Pulmonary artery endothelial cell (primary cell): ENCODE measurements at regions not wholly inside any gene's neighbourhood (a gene's known extent, or its start where the extent isn't known, plus 50 kb on each side); places are given as distances from the start of the nearest gene placed in this dataset.

Experiments used
- DNase-seq: peaks from one replicate; pipeline ENCODE4 v3.0.0-alpha.2; 2011; ENCODE audit warnings: low read depth, low spot score

- no peak for DNase-seq
These were observed 295.8 kb downstream of the GABRB3 start for GRCh38 chr15:26477044-26477443.

GRCh38 chr15:26475554-26475953 is 297.3 kb downstream of the GABRB3 start:
- DNase-seq, result no peak

GRCh38 chr15:26472661-26473060 is 300.2 kb downstream of the GABRB3 start:
- no peak for DNase-seq

DNA sequence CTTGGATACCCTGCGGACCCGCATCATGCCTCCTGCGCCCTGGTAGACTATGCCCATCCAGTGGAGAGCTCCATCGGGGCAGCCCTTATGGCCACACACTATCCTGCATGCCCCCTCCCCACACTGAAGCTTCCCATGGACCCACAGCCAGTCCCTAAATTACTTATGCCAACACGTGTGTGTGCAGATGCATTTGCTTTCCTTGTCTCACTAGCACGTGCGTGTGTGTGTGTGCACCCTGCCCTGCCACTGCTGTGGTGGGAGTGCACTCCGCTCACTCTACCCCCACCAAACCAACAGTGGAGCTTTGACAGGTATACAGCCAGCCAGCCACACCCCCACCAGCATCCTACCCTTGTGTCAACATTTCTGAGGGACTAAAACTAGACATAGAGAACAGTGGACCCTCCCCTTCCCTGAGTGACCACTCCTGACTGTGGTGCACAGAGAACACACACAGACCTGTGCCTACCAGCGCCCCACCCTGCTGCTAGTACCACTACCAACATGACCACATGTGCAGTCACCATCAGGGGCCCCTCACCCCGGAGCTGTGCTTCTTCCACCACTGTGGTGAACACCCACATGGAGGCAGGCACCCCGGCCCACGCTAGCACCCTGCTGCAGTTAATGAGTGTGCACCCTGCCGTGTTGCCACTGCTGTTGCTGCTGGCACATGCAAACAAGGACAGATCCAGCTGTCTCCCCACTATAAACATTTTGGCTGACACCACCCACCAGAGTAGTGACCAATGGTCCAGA is 310.8 kb downstream of the GABRB3 start:
- no peak for DNase-seq

GRCh38 chr15:26460165-26460564 is 312.7 kb downstream of the GABRB3 start:
- DNase-seq, result no peak

DNA sequence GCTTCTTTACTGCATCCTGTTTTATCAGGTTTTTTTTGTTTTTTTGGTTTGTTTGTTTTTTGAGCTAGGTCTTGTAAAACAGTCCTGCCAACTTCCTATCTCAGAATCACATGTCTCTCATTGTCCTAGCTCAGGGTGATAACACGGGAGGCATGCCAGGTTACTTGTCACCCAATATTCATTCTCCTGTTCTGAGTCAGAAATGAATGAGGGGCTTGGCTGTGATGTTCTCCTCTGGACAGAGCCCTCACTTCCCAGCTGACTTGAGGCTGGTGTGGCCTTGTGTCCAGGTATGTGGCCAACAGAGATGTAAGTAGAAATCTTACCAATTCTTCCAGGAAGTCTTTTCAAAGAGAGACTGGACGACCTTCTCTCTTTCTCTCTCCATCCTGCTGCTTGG is 317.0 kb downstream of the GABRB3 start:
- no peak for DNase-seq

DNA sequence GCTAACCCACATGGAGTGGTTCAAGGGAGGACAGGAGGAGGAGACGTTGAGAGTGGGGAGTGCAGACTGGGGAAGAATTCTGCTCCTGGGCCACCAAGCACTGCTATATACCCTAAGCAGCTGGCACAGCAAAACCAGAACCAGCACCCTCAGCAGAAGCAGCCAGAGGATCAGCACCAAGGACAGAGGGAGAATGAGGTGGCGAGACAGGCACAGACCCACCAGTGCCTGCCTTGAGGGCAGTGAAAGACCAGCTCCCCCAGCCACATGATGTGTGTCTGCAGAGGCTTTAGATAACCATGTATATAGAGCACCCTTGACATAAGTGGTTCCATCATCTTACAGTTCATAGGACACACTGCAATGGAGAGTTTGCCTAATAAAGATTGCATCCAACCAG is 319.0 kb downstream of the GABRB3 start:
- DNase-seq, result no peak

DNA sequence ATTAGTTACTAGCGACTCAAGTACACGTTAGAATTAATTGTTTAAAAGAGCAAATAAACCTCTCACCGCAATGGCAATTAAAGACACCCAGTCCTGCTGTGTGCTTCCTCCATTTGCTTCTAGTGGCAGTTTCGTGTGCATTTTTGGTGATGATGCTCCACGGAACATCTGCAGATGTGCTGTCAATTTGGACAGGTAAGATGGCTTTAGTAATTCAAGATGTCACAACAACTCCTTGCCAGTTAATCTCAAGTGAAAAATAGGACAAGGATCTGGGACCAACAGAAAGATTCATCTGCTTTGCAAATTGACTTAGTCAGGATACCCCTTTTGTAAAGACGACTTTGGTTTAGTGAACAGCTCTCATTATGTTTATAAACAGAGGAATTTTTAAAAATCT is 320.9 kb downstream of the GABRB3 start:
- DNase-seq, result no peak

- no peak for DNase-seq
These were observed 323.6 kb downstream of the GABRB3 start for GRCh38 chr15:26449291-26449690.

- DNase-seq, result no peak
These were observed 329.5 kb downstream of the GABRB3 start for GRCh38 chr15:26443321-26443720.

DNA sequence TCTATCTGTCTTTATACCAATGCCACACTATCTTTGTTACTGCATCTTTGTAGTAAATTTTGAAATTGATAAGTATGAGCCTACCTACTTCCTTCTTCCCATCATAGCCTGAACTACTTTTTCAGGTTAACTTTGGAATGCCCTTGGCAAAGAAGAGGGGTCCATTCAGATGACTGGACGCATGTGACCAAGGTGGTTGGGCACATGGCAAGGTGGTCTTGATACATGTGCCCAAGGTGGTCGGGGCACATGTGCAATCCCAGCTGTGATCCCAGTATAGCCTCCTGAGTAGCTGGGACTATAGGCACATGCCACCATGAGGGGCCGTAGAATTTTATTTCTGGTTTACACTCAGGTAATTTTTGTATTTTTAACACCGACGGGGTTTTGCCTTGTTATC is 330.2 kb downstream of the GABRB3 start:
- no peak for DNase-seq

DNA sequence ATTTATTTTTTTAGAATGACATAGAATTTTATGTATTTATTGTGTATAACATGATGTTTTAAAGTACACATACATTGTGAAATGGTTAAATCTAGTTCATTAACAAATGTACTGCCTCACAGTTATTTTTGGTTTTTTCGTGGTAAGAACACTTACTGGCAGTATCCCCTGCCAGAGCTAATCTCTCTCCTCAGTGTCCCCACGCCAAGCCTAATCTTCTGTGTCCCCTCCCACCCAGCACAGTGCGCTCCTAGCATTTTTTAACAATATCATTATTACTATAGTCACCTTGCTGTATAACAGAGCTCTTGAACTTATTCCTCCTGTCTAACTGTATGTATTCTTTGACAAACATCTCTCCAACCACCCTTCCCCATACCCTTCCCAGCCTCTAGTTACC is 333.2 kb downstream of the GABRB3 start:
- no peak for DNase-seq

DNA sequence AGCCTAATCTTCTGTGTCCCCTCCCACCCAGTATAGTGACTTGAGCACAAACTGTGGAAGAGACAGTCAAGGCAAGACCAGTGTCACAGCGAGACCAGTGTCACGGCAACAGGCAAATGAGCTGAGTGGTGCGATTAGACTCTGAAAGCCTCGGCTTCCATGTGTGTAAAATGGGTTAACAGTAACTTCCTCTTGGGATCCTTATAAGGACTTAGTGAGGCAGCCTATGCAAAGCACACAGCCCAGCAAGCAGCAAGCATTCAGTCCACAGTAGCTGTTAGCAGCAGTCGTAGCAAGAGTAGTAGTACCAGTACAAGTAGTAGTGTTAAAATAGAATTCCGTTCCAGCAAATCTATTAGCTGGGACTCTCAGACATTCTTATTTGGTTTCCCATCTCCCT is 334.1 kb downstream of the GABRB3 start:
- DNase-seq, result no peak

GRCh38 chr15:26438316-26438715 is 334.6 kb downstream of the GABRB3 start:
- no peak for DNase-seq

GRCh38 chr15:26433818-26434217 is 339.0 kb downstream of the GABRB3 start:
- DNase-seq, result no peak

DNA sequence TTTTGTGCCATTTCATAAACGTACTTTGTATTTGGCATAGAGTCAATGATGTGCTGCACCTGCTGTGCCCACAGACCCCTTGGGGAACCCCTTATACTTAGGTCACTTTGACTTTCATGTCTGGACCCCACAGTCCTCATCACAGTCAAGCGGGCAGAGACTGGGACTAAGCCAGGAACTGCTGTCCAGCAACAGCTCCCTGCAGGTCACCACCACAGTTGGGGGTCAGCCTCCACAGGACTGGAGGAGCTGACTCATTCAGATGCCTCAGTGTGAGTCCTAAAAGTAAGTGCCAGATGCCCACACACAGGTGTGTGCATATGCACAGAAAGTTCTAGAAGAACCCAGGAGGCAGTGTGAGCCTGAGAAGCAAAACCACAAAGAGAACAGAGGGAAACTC is 339.8 kb downstream of the GABRB3 start:
- no peak for DNase-seq

DNA sequence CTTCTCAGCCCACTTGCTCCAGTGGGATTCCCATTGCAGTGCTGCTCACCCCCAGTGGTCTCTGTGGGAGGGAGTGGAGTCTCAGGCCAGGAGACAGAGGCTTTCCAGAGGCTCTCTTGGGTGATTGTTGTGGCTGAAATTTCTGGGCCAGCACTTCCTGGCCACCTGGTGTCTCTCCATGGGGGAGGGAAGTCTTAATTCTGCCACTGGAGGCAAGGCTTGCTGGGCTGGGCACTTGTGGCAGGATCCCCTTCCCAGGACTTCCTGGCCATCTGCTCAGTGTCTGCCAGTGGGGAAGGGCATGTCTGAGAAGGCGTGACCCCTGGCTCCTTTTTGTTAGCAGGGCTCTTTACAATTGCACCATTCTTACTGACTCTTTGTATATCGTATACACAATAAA is 351.8 kb downstream of the GABRB3 start:
- DNase-seq, result no peak

DNA sequence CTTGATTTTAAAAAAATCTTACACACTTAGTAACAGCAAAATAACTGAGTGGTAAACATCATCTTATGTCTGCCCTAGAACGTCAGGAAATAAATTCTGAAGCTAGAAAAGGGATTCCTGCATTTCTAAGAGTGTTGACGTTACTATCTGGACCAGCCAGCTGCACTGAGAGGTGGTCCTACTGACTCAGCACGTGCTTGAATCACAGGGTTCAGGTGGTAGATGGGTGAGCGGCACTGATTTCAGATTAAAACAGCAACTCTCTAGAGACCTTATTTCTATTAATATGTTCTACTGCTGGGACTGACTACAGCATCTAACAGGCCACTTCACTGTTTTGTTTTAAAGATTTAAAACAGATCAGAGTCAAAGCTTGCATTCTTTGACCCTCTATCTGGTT is 377.2 kb downstream of the GABRB3 start:
- DNase-seq, result no peak

DNA sequence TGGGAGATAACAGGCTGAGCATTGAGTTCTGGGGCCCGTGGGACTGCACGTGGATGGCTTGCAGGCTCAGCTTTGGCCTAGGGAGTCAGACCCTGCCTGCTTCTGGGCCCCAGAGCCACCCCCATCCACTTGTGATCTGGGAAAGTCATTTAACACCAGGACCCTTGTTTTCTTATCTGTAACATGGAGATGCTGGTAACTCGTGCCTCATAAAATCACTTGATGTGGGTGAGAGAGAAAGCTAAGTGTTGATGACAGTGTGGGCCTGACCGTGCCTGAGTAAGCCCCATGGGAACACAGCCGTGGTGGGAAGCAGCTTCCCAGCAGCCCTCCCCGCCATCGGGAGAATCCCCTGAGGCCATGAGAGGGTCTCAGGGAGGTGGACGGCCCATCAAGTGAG is 378.1 kb downstream of the GABRB3 start:
- no peak for DNase-seq

DNA sequence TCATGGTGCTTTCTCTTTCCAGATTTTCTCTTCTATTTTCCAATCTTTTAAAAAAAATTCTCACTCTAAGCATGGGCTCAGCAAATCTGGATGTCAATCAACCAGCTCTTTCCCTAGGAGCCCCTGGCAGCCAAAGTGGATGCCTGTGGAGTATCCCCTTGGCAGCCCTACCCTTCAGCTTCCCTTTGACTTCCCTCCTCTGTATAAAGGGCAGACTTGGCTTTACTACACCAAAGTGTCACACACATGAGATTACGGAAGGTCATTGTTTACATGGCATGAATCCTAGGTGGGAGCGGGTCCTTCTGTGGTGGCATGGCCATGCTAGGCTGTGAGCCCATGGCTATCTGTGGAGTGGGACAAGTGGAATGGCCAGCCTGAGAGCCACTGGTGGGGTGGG is 379.9 kb downstream of the GABRB3 start:
- DNase-seq, result no peak

- no peak for DNase-seq
These were observed 381.2 kb downstream of the GABRB3 start for GRCh38 chr15:26391567-26392194.

GRCh38 chr15:26382444-26383072 is 390.3 kb downstream of the GABRB3 start:
- no peak for DNase-seq

DNA sequence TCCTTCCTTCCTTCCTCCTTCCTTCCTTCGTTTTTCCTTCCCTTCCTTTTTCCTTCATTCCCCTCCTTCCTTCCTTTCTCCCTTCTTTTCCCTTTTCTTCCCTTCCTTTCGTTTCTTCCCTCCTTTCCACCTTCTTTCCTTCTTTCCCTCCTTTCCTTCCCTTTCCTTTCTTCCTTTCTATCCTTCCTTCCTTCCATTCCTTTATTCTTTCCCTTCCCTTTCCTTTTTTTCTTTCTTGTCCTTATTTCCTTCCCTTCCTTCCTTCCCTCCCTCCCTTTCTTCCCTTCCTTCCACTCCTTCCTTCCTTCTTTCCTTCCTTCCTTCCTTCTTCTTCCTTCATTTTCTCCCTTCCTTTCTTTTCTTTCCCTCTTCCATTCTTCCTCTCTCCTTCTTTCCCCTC is 394.6 kb downstream of the GABRB3 start:
- no peak for DNase-seq
